SH-SY5Y (cell line): ENCODE measurements at regions not wholly inside any gene's neighbourhood (a gene's known extent, or its start where the extent isn't known, plus 50 kb on each side); places are given as distances from the start of the nearest gene placed in this dataset.

Experiments
- GATA2 ChIP-seq: IDR thresholded peaks from 2 replicates; pipeline ENCODE4 v1.6.1; 2011; ENCODE audit warnings: mild to moderate bottlenecking, low read depth, low read length
- GATA3 ChIP-seq: IDR thresholded peaks from 2 replicates; pipeline ENCODE4 v1.6.1; 2011; ENCODE audit warnings: low read depth, mild to moderate bottlenecking, low read length, moderate library complexity

- TF ChIP-seq GATA2: no peak
- TF ChIP-seq GATA3: no peak
Observed at GRCh38 chr20:39911497-39911896, 777.5 kb downstream of the MAFB start.
